Inflammatory macrophage (primary cell): ENCODE measurements at regions not wholly inside any gene's neighbourhood (a gene's known extent, or its start where the extent isn't known, plus 50 kb on each side); places are given as distances from the start of the nearest gene placed in this dataset.
"Not testable (repeated sequence)": the region's sequence is repeated elsewhere in the genome, so short reads cannot be mapped to it uniquely, and the experiment has no call there.

Source experiments
- DNase-seq, 2 donors: peaks; one replicate each; pipeline ENCODE4 v3.0.0-alpha.2; 2020 to 2022

DNA sequence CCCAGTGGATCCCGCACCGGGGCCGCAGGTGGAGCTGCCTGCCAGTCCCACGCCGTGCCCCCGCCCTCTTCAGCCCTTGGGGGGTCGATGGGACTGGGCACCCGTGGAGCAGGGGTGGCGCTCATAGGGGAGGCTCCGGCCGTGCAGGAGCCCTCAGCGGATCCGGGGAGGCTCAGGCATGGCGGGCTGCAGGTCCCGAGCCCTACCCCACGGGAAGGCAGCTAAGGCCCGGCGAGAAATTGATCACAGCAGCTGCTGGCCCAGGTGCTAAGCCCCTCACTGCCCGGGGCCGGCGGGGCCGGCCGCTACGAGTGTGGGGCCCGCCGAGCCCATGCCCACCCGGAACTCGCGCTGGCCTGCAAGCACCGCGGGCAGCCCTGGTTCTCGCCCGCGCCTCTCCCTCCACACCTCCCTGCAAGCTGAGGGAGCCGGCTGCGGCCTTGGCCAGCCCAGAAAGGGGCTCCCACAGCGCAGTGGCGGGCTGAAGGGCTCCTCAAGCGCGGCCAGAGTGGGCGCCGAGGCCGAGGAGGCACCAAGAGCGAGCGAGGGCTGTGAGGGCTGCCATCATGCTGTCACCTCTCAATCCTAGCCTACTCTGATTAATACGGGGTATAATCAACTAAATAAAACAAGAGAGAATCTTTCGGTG lies 56.5 kb upstream of the ABHD2 start:
- DNase-seq: not testable (repeated sequence)

DNA sequence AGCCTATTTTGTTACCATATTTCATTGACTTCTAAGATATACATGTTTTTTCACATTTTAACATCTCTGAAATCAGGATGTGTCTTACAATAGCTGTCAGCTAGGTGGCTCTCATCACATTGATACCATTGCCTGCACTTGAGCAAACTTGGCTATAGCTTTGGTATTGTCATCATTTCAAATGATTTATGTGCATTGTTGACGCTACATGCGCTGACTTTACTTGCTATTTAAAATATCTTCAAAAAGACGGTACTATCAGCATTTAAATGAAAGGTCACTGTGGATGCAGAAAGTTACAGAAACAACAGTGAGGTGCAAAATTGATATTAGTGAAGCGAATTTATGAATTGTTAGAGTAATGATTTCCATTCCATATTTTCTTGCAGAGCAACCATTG lies 54.0 kb upstream of the ABHD2 start:
- DNase-seq: peak in 1 of 2 donors; percentile 27

DNA sequence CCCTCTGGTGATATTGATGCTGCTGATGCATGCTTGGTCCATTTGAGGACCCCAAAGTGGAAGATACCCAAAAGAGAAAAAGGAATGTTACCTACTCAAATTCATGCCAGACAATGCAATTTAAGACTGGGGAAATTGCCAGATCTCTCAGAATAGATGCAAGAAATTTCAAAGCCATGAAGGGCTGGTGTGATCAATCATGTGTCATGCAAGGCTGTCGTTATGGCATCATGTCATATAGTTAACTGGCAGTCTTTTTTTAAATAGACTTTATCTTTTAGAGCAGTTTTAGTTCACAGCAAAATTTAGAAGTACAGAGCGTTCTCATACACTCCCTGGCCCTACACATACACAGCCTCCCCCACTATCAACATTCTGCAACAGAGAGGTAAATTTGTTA lies 53.1 kb upstream of the ABHD2 start:
- no peak for DNase-seq

DNA sequence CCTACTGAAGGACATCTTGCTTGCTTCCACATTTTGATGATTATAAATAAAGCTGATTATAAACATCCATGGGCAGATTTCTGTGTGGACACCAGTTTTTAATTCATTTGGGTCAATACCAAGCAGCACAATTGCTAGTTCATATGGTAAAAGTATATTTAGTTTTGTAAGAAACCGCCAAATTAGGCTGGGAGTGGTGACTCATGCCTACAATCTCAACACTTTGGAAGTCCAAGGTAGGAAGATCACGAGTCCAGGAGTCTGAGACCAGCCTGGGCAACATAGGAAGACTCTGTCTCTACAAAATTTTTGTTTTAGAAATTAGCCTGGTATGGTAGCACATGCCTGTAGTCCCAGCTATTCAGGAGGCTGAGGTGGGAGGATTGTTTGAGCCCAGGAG lies 52.6 kb upstream of the ABHD2 start:
- no peak for DNase-seq

DNA sequence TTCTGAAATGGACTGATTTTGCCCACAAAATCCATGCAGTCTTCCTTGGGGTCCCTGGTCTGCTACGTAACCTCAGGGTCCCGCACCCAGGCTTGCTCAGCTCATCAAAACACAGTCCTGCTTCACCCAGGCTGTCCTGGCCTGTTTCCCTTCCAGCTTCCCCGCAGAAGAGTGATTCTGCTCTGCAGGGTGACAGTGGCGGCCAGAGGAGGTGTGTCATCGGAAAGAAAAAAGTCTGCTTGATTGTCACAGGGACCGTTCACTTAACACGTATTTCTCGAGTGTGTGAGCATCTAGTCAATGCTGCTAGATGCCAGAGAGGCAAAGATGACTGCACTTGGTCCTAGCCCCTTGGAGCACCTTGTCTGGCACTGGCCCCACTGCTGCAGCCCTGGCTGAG lies 50.1 kb upstream of the ABHD2 start:
- no peak for DNase-seq
